Peyer's patch (tissue), 4 donors: ENCODE measurements at regions not wholly inside any gene's neighbourhood (a gene's known extent, or its start where the extent isn't known, plus 50 kb on each side); places are given as distances from the start of the nearest gene placed in this dataset.

Experiments
- DNase-seq, 3 donors: peaks; one replicate each; pipeline ENCODE4 v3.0.0-alpha.2; 2017 to 2019
- H3K27ac ChIP-seq, 4 donors: fragments of 200-600 bp; sonication (generic); one replicate each; pipeline ENCODE4 v1.5.1; 2016 to 2019
- H3K27me3 ChIP-seq, 2 donors: fragments of 200-600 bp; sonication (generic); one replicate each; pipeline ENCODE4 v1.5.1; 2019
- H3K36me3 ChIP-seq, 3 donors: fragments of 200-600 bp; sonication (generic); one replicate each; pipeline ENCODE4 v1.5.1; 2016 to 2019
- H3K4me1 ChIP-seq, 4 donors: fragments of 200-600 bp; sonication (generic); one replicate each; pipeline ENCODE4 v1.5.1; 2016 to 2019
- H3K4me3 ChIP-seq, 4 donors: fragments of 200-600 bp; sonication (generic); 1 replicate in 3 of 4; 2 replicates in 1 of 4; pipeline ENCODE4 v1.5.1; 2016 to 2019; ENCODE audit warnings: mild to moderate bottlenecking in 1 of 4
- H3K9me3 ChIP-seq, 4 donors: fragments of 200-600 bp; sonication (generic); one replicate each; pipeline ENCODE4 v1.5.1; 2016 to 2019; ENCODE audit warnings: mild to moderate bottlenecking in 1 of 4
- CTCF ChIP-seq, 6 experiments: fragments of 450-650 bp in 4 of 6; fragments of 200-600 bp in 2 of 6; sonication (generic) in 1 of 6; IDR thresholded peaks; one replicate each; pipeline ENCODE4 v1.5.1; 2017 to 2019; ENCODE audit warnings: antibody characterized with exemption in 6 of 6, mild to moderate bottlenecking in 3 of 6, moderate library complexity in 1 of 6
- POLR2A ChIP-seq, 2 donors: fragments of 450-650 bp; IDR thresholded peaks; one replicate each; pipeline ENCODE4 v1.5.1; 2017; ENCODE audit warnings: antibody characterized with exemption in 2 of 2, mild to moderate bottlenecking in 2 of 2, moderate library complexity in 2 of 2

GRCh38 chr2:194591192-194591591, 1065.8 kb upstream of the SLC39A10 start:
- Histone ChIP-seq H3K9me3 (no peaks in the 10 kb centered on the region), H3K36me3 (no peaks in the 10 kb centered on the region), H3K27me3 (no peaks in the 10 kb centered on the region), H3K4me1 (no peaks in the 10 kb centered on the region), H3K4me3 (no peak overlapping the region), H3K27ac (no peak overlapping the region)
- no peak for TF ChIP-seq POLR2A (IDR thresholded peaks at IDR 0.05)
- DNase-seq, result no peak

GRCh38 chr2:194587739-194588270, 1069.2 kb upstream of the SLC39A10 start:
- TF ChIP-seq POLR2A (IDR thresholded peaks at IDR 0.05), result no peak
- no peak for TF ChIP-seq CTCF (IDR thresholded peaks at IDR 0.05)
- H3K9me3 ChIP-seq, result no peaks in the 10 kb centered on the region
- no peaks in the 10 kb centered on the region for H3K4me1 ChIP-seq
- H3K4me3 ChIP-seq, result no peak overlapping the region
- H3K27me3 ChIP-seq, result no peaks in the 10 kb centered on the region
- H3K27ac ChIP-seq, result no peak overlapping the region
- DNase-seq, result no peak
- H3K36me3 ChIP-seq, result no peaks in the 10 kb centered on the region

- no peak overlapping the region for H3K4me3 ChIP-seq
- H3K4me1 ChIP-seq, result no peaks in the 10 kb centered on the region
- no peaks in the 10 kb centered on the region for H3K36me3 ChIP-seq
- TF ChIP-seq CTCF (IDR thresholded peaks at IDR 0.05) (no peak), POLR2A (IDR thresholded peaks at IDR 0.05) (no peak)
- no peaks in the 10 kb centered on the region for H3K27me3 ChIP-seq
- no peak for DNase-seq
- H3K9me3 ChIP-seq, result no peaks in the 10 kb centered on the region
- H3K27ac ChIP-seq, result no peak overlapping the region
Measured at GRCh38 chr2:194567661-194568017, 1089.4 kb upstream of the SLC39A10 start.

GRCh38 chr2:194566907-194567660, 1089.9 kb upstream of the SLC39A10 start:
- DNase-seq, result no peak
- Histone ChIP-seq H3K27ac (no peak overlapping the region), H3K4me3 (no peak overlapping the region), H3K9me3 (no peaks in the 10 kb centered on the region), H3K36me3 (no peaks in the 10 kb centered on the region), H3K4me1 (no peaks in the 10 kb centered on the region), H3K27me3 (no peaks in the 10 kb centered on the region)
- TF ChIP-seq CTCF (IDR thresholded peaks at IDR 0.05), result no peak

- no peaks in the 10 kb centered on the region for H3K27me3 ChIP-seq
- no peak overlapping the region for H3K27ac ChIP-seq
- H3K9me3 ChIP-seq, result no peaks in the 10 kb centered on the region
- DNase-seq, result no peak
- H3K4me3 ChIP-seq, result no peak overlapping the region
- H3K36me3 ChIP-seq, result no peaks in the 10 kb centered on the region
- H3K4me1 ChIP-seq, result no peaks in the 10 kb centered on the region
- TF ChIP-seq POLR2A (IDR thresholded peaks at IDR 0.05) (no peak), CTCF (IDR thresholded peaks at IDR 0.05) (no peak)
Measured at GRCh38 chr2:194564422-194564821, 1092.6 kb upstream of the SLC39A10 start.

GRCh38 chr2:194562329-194562728, 1094.7 kb upstream of the SLC39A10 start:
- H3K9me3 ChIP-seq, result no peaks in the 10 kb centered on the region
- DNase-seq, result no peak
- no peaks in the 10 kb centered on the region for H3K4me1 ChIP-seq
- no peaks in the 10 kb centered on the region for H3K36me3 ChIP-seq
- H3K27me3 ChIP-seq, result no peaks in the 10 kb centered on the region
- TF ChIP-seq CTCF (IDR thresholded peaks at IDR 0.05), result no peak
- no peak for TF ChIP-seq POLR2A (IDR thresholded peaks at IDR 0.05)
- H3K4me3 ChIP-seq, result no peak overlapping the region
- no peak overlapping the region for H3K27ac ChIP-seq
